Duodenal mucosa (tissue), 2 donors: ENCODE measurements at regions not wholly inside any gene's neighbourhood (a gene's known extent, or its start where the extent isn't known, plus 50 kb on each side); places are given as distances from the start of the nearest gene placed in this dataset.

Experiments used
- H3K27ac ChIP-seq: one replicate; pipeline ENCODE4 v1.7.0; 2013; ENCODE audit warnings: low read depth, low read length
- H3K27me3 ChIP-seq, 2 donors: one replicate each; pipeline ENCODE4 v1.7.0; 2013; ENCODE audit warnings: low read length in 2 of 2, control low read depth in 1 of 2; ENCODE audit not compliant: insufficient read depth in 2 of 2, control insufficient read depth in 1 of 2
- H3K36me3 ChIP-seq, 2 donors: one replicate each; pipeline ENCODE4 v1.7.0; 2013; ENCODE audit warnings: low read length in 2 of 2, control low read depth in 1 of 2; ENCODE audit not compliant: insufficient read depth in 2 of 2, control insufficient read depth in 1 of 2
- H3K4me1 ChIP-seq, 2 donors: one replicate each; pipeline ENCODE4 v1.7.0; 2013; ENCODE audit warnings: low read length in 2 of 2, control low read depth in 1 of 2; ENCODE audit not compliant: insufficient read depth in 2 of 2, control insufficient read depth in 1 of 2
- H3K4me3 ChIP-seq, 2 donors: one replicate each; pipeline ENCODE4 v1.7.0; 2013; ENCODE audit warnings: low read length in 2 of 2, low read depth in 1 of 2
- H3K9ac ChIP-seq, 2 donors: one replicate each; pipeline ENCODE4 v1.7.0; 2013; ENCODE audit warnings: low read length in 2 of 2, low read depth in 1 of 2
- H3K9me3 ChIP-seq, 2 donors: one replicate each; pipeline ENCODE4 v1.7.0; 2013; ENCODE audit warnings: low read length in 2 of 2, control low read depth in 1 of 2; ENCODE audit not compliant: control insufficient read depth in 1 of 2

- Histone ChIP-seq H3K4me1 (no peaks in the 10 kb centered on the region), H3K9me3 (peaks cover 2 to 3% of the 10 kb centered on the region in 2 donors), H3K36me3 (no peaks in the 10 kb centered on the region), H3K27me3 (no peaks in the 10 kb centered on the region), H3K9ac (no peak overlapping the region), H3K27ac (no peak overlapping the region), H3K4me3 (no peak overlapping the region)
These were observed 192.5 kb downstream of the RSL24D1 start for GRCh38 chr15:55003965-55004873.

- Histone ChIP-seq H3K27me3 (no peaks in the 10 kb centered on the region), H3K4me1 (no peaks in the 10 kb centered on the region)
These were observed 198.1 kb downstream of the RSL24D1 start for GRCh38 chr15:54998661-54999060.

GRCh38 chr15:54990793-54991192, 205.9 kb downstream of the RSL24D1 start:
- no peaks in the 10 kb centered on the region for H3K36me3 ChIP-seq
- H3K4me1 ChIP-seq = no peaks in the 10 kb centered on the region
- no peaks in the 10 kb centered on the region for H3K27me3 ChIP-seq
- no peak overlapping the region for H3K4me3 ChIP-seq
- no peak overlapping the region for H3K27ac ChIP-seq
- H3K9ac ChIP-seq = no peak overlapping the region
- no peaks in the 10 kb centered on the region for H3K9me3 ChIP-seq

More at GRCh38 chr15:54998661-54999060, 198.1 kb downstream of the RSL24D1 start:
- H3K36me3 ChIP-seq = no peaks in the 10 kb centered on the region
- no peak overlapping the region for H3K27ac ChIP-seq
- H3K9me3 ChIP-seq = peaks cover 2 to 3% of the 10 kb centered on the region in 2 donors
- no peak overlapping the region for H3K4me3 ChIP-seq
- no peak overlapping the region for H3K9ac ChIP-seq

- Histone ChIP-seq H3K27me3 (no peaks in the 10 kb centered on the region), H3K36me3 (no peaks in the 10 kb centered on the region), H3K9ac (no peak overlapping the region), H3K9me3 (no peaks in the 10 kb centered on the region), H3K4me1 (no peaks in the 10 kb centered on the region), H3K4me3 (no peak overlapping the region), H3K27ac (no peak overlapping the region)
These were observed 208.9 kb downstream of the RSL24D1 start for GRCh38 chr15:54987881-54988280.

- H3K4me1 ChIP-seq = no peaks in the 10 kb centered on the region
- no peak overlapping the region for H3K27ac ChIP-seq
- no peak overlapping the region for H3K4me3 ChIP-seq
- H3K9me3 ChIP-seq = peaks cover 0 to 13% of the 10 kb centered on the region in 2 donors
- no peak overlapping the region for H3K9ac ChIP-seq
- H3K36me3 ChIP-seq = no peaks in the 10 kb centered on the region
- no peaks in the 10 kb centered on the region for H3K27me3 ChIP-seq
These were observed 216.8 kb downstream of the RSL24D1 start for GRCh38 chr15:54979964-54980363.

GRCh38 chr15:54962637-54963036, 234.1 kb downstream of the RSL24D1 start:
- H3K9ac ChIP-seq = no peak overlapping the region
- no peak overlapping the region for H3K27ac ChIP-seq
- peaks cover 10 to 13% of the 10 kb centered on the region in 2 donors for H3K9me3 ChIP-seq

GRCh38 chr15:54960266-54960665, 236.5 kb downstream of the RSL24D1 start:
- Histone ChIP-seq H3K4me3 (no peak overlapping the region), H3K27ac (no peak overlapping the region), H3K36me3 (no peaks in the 10 kb centered on the region), H3K4me1 (no peaks in the 10 kb centered on the region), H3K27me3 (no peaks in the 10 kb centered on the region), H3K9me3 (peaks cover 6 to 13% of the 10 kb centered on the region in 2 donors), H3K9ac (no peak overlapping the region)

More at GRCh38 chr15:54962637-54963036, 234.1 kb downstream of the RSL24D1 start:
- H3K4me3 ChIP-seq = no peak overlapping the region
- no peaks in the 10 kb centered on the region for H3K36me3 ChIP-seq
- H3K27me3 ChIP-seq = no peaks in the 10 kb centered on the region
- no peaks in the 10 kb centered on the region for H3K4me1 ChIP-seq

- no peaks in the 10 kb centered on the region for H3K36me3 ChIP-seq
- no peaks in the 10 kb centered on the region for H3K9me3 ChIP-seq
- H3K4me3 ChIP-seq = no peak overlapping the region
- H3K27me3 ChIP-seq = no peaks in the 10 kb centered on the region
- no peak overlapping the region for H3K27ac ChIP-seq
- no peaks in the 10 kb centered on the region for H3K4me1 ChIP-seq
- no peak overlapping the region for H3K9ac ChIP-seq
These were observed 255.3 kb downstream of the RSL24D1 start for GRCh38 chr15:54941417-54941816.

- no peaks in the 10 kb centered on the region for H3K4me1 ChIP-seq
- no peaks in the 10 kb centered on the region for H3K36me3 ChIP-seq
- H3K27ac ChIP-seq = no peak overlapping the region
- peaks cover 0 to 2% of the 10 kb centered on the region in 2 donors for H3K9me3 ChIP-seq
- no peak overlapping the region for H3K4me3 ChIP-seq
- no peaks in the 10 kb centered on the region for H3K27me3 ChIP-seq
- H3K9ac ChIP-seq = no peak overlapping the region
These were observed 279.4 kb downstream of the RSL24D1 start for GRCh38 chr15:54917312-54917711.

GRCh38 chr15:54915380-54915779, 281.4 kb downstream of the RSL24D1 start:
- Histone ChIP-seq H3K27ac (no peak overlapping the region), H3K9me3 (no peaks in the 10 kb centered on the region), H3K4me3 (no peak overlapping the region), H3K27me3 (no peaks in the 10 kb centered on the region), H3K9ac (no peak overlapping the region), H3K36me3 (no peaks in the 10 kb centered on the region), H3K4me1 (no peaks in the 10 kb centered on the region)
